Spleen (tissue), 7 donors: ENCODE measurements at regions not wholly inside any gene's neighbourhood (a gene's known extent, or its start where the extent isn't known, plus 50 kb on each side); places are given as distances from the start of the nearest gene placed in this dataset.

Experiments
- CTCF ChIP-seq, 11 experiments: fragments of 200-600 bp in 7 of 11; fragments of 450-650 bp in 4 of 11; sonication (generic) in 4 of 11; IDR thresholded peaks in 8 of 11; conservative IDR thresholded peaks in 3 of 11; 1 replicate in 7 of 11; 2 replicates in 4 of 11; pipeline versions ENCODE4 v1.4.0 to v1.8.0; 2016 to 2021; ENCODE audit warnings: antibody characterized with exemption in 11 of 11, inconsistent platforms in 4 of 11, mild to moderate bottlenecking in 1 of 11
- POLR2A ChIP-seq, 3 donors: fragments of 450-650 bp; IDR thresholded peaks; one replicate each; pipeline ENCODE4 v1.5.1; 2017; ENCODE audit warnings: antibody characterized with exemption in 3 of 3, mild to moderate bottlenecking in 1 of 3
- POLR2AphosphoS5 ChIP-seq, 3 donors: sonication (generic); formaldehyde crosslinking; IDR thresholded peaks; one replicate each; pipeline ENCODE4 v1.5.1; 2017; ENCODE audit warnings: antibody characterized with exemption in 3 of 3
- donor health status: DM: no; HTN: no; CAD: no; lungs with moderate emphysema.
- donor health status: DM: no; HTN: no; CAD: no.
- donor health status: DM: no; HTN: no; CAD: no.

- TF ChIP-seq CTCF (IDR thresholded peaks at IDR 0.05 in 8 of 11, conservative IDR thresholded peaks at IDR 0.05 in 3 of 11) (no peak), POLR2A (IDR thresholded peaks at IDR 0.05) (no peak), POLR2AphosphoS5 (IDR thresholded peaks at IDR 0.05) (no peak)
Observed at GRCh38 chr5:53321073-53321472, 159.4 kb upstream of the FST start.
